B cell (primary cell): ENCODE measurements at regions not wholly inside any gene's neighbourhood (a gene's known extent, or its start where the extent isn't known, plus 50 kb on each side); places are given as distances from the start of the nearest gene placed in this dataset.

ENCODE experiments used
- ATAC-seq: fragments of 200-7000 bp; cut with Tn5 transposase; one replicate; pipeline ENCODE4 v1.10.0; 2021; ENCODE audit warnings: low read depth, mild to moderate bottlenecking, moderate number of reproducible peaks, moderate library complexity
- CTCF ChIA-PET: fragments of 350-600 bp; sonication (Branson Sonifier 250); formaldehyde crosslinking; loops from one replicate; lab custom pipeline; 2021; ENCODE audit warnings: antibody characterized with exemption, inconsistent platforms; lab: Charles Lee
- POLR2A ChIA-PET: fragments of 350-600 bp; sonication (Branson Sonifier 250); formaldehyde crosslinking; loops from one replicate; lab custom pipeline; 2021; ENCODE audit warnings: antibody characterized with exemption; lab: Charles Lee
- DNase-seq: peaks from one replicate; pipeline ENCODE4 v3.0.0; 2013
- H2AFZ ChIP-seq: 2 replicates; pipeline ENCODE4 v1.6.1; 2012; ENCODE audit warnings: mild to moderate bottlenecking, low read depth, low read length; ENCODE audit not compliant: insufficient read depth, poor library complexity, severe bottlenecking
- H3K27ac ChIP-seq, 2 donors: 1 replicate in 1 of 2; 2 replicates in 1 of 2; pipeline ENCODE4 v1.5.1; 2012 to 2013; ENCODE audit warnings: low read length in 2 of 2, mild to moderate bottlenecking in 2 of 2, moderate library complexity in 1 of 2
- H3K27me3 ChIP-seq, 4 experiments: fragments of 200-600 bp in 1 of 4; sonication (generic) in 1 of 4; replicated peaks in 1 of 4; 1 replicate in 2 of 4; 2 replicates in 2 of 4; pipeline versions ENCODE4 v1.6.1 to v1.7.0; 2013 to 2016; ENCODE audit warnings: low read length in 3 of 4, mild to moderate bottlenecking in 2 of 4, mixed read lengths in 1 of 4, moderate library complexity in 1 of 4; ENCODE audit not compliant: insufficient read depth in 4 of 4, control insufficient read depth in 3 of 4; ENCODE audit errors: control extremely low read depth in 1 of 4
- H3K36me3 ChIP-seq, 2 experiments: replicated peaks in 1 of 2; 1 replicate in 1 of 2; 2 replicates in 1 of 2; pipeline versions ENCODE4 v1.6.1 to v1.7.1; 2013; ENCODE audit warnings: low read length in 1 of 2; ENCODE audit not compliant: insufficient read depth in 2 of 2, control insufficient read depth in 1 of 2; ENCODE audit errors: control extremely low read depth in 1 of 2, extremely low read depth in 1 of 2
- H3K4me1 ChIP-seq, 2 donors: fragments of 200-600 bp in 1 of 2; sonication (generic) in 1 of 2; 1 replicate in 1 of 2; 2 replicates in 1 of 2; pipeline versions ENCODE4 v1.5.1 to v1.6.1; 2013 to 2017; ENCODE audit warnings: low read length in 2 of 2; ENCODE audit not compliant: control insufficient read depth in 2 of 2, insufficient read depth in 2 of 2
- H3K4me2 ChIP-seq: replicated peaks from 2 replicates; pipeline ENCODE3; 2012; ENCODE audit warnings: mild to moderate bottlenecking, low read depth, low read length; ENCODE audit not compliant: poor library complexity, severe bottlenecking
- H3K4me3 ChIP-seq, 5 experiments: fragments of 200-600 bp in 1 of 5; sonication (generic) in 1 of 5; 1 replicate in 3 of 5; 2 replicates in 2 of 5; pipeline versions ENCODE4 v1.5.1 to v1.7.0; 2011 to 2016; ENCODE audit warnings: low read length in 4 of 5, mild to moderate bottlenecking in 4 of 5, low read depth in 2 of 5, control low read depth in 1 of 5, moderate library complexity in 1 of 5; ENCODE audit not compliant: insufficient read depth in 1 of 5; ENCODE audit errors: control extremely low read depth in 1 of 5, extremely low read depth in 1 of 5
- H3K79me2 ChIP-seq: fragments of 200-600 bp; sonication (generic); one replicate; pipeline ENCODE4 v1.6.0; 2016; ENCODE audit warnings: low read length; ENCODE audit not compliant: control insufficient read depth, insufficient read depth
- H3K9ac ChIP-seq: fragments of 200-600 bp; sonication (generic); 2 replicates; pipeline ENCODE4 v1.6.1; 2017; ENCODE audit warnings: mild to moderate bottlenecking, low read length, moderate library complexity
- H3K9me3 ChIP-seq, 3 donors: one replicate each; pipeline versions ENCODE4 v1.6.1 to v1.7.1; 2013; ENCODE audit warnings: low read length in 2 of 3; ENCODE audit not compliant: control insufficient read depth in 2 of 3, insufficient read depth in 1 of 3; ENCODE audit errors: control extremely low read depth in 1 of 3
- H4K20me1 ChIP-seq: 2 replicates; pipeline ENCODE4 v1.6.0; 2012; ENCODE audit warnings: mild to moderate bottlenecking, low read length; ENCODE audit not compliant: insufficient read depth, control insufficient read depth, poor library complexity, severe bottlenecking
- H3K27ac Mint-ChIP-seq: one replicate; pipeline ENCODE4 v1.8.0; 2021; ENCODE audit warnings: mixed read lengths
- H3K27me3 Mint-ChIP-seq: one replicate; pipeline ENCODE4 v1.8.0; 2021; ENCODE audit warnings: mixed read lengths
- H3K4me1 Mint-ChIP-seq: one replicate; pipeline ENCODE4 v1.8.0; 2021; ENCODE audit warnings: mixed read lengths
- H3K4me3 Mint-ChIP-seq: one replicate; pipeline ENCODE4 v1.8.0; 2021; ENCODE audit warnings: mixed read lengths
- H3K9me3 Mint-ChIP-seq: one replicate; pipeline ENCODE4 v1.8.0; 2022; ENCODE audit warnings: mixed read lengths; ENCODE audit not compliant: insufficient read depth
- EZH2 ChIP-seq: IDR thresholded peaks from 2 replicates; pipeline ENCODE4 v1.6.1; 2012; ENCODE audit warnings: borderline replicate concordance, low read depth, mild to moderate bottlenecking, moderate library complexity, low read length; ENCODE audit not compliant: insufficient read depth, poor library complexity, severe bottlenecking
- WGBS: methylation state at CpG from one replicate; pipeline ENCODE4 v1.1.5; 2013; ENCODE audit warnings: missing lambda C conversion rate; ENCODE audit not compliant: insufficient coverage; 5-methylcytosine and 5-hydroxymethylcytosine counted together
- intact Hi-C: fragments of 100-400 bp; cut with micrococcal nuclease; formaldehyde crosslinking; loops from one replicate; pipeline ENCODE4 v1.10.0; 2022
- TF ChIP-seq, protein P1 (sequence below): fragments of 200-600 bp; IDR thresholded peaks from one replicate; pipeline ENCODE4 v1.8.0; 2022; ENCODE audit warnings: antibody characterized with exemption, mild to moderate bottlenecking

GRCh38 chr2:234372506-234372905 is 124.4 kb downstream of the ARL4C start:
- no peaks in the 10 kb centered on the region for H3K36me3 ChIP-seq
- H3K4me3 ChIP-seq, result no peak overlapping the region
- Mint-ChIP-seq H3K27ac (no peak overlapping the region), H3K27me3 (peaks cover 19% of the 10 kb centered on the region), H3K9me3 (no peaks in the 10 kb centered on the region), H3K4me1 (peaks cover 13% of the 10 kb centered on the region), H3K4me3 (no peak overlapping the region)
- DNase-seq (no peak), ATAC-seq (no peak)
- no peak overlapping the region for H3K9ac ChIP-seq
- peaks cover 0 to 4% of the 10 kb centered on the region in 2 donors for H3K4me1 ChIP-seq
- H4K20me1 ChIP-seq, result no peaks in the 10 kb centered on the region
- intact Hi-C loops, result no loop called here
- no peaks in the 10 kb centered on the region for H3K79me2 ChIP-seq
- H3K27me3 ChIP-seq, result peaks cover 0 to 6% (median under 1%) of the 10 kb centered on the region in 4 experiments
- no peak overlapping the region for H2AFZ ChIP-seq
- no peak overlapping the region for H3K27ac ChIP-seq
- no peak overlapping the region for H3K4me2 ChIP-seq
- no peaks in the 10 kb centered on the region for H3K9me3 ChIP-seq
- no peak for TF ChIP-seq EZH2
- TF ChIP-seq, protein P1, sequence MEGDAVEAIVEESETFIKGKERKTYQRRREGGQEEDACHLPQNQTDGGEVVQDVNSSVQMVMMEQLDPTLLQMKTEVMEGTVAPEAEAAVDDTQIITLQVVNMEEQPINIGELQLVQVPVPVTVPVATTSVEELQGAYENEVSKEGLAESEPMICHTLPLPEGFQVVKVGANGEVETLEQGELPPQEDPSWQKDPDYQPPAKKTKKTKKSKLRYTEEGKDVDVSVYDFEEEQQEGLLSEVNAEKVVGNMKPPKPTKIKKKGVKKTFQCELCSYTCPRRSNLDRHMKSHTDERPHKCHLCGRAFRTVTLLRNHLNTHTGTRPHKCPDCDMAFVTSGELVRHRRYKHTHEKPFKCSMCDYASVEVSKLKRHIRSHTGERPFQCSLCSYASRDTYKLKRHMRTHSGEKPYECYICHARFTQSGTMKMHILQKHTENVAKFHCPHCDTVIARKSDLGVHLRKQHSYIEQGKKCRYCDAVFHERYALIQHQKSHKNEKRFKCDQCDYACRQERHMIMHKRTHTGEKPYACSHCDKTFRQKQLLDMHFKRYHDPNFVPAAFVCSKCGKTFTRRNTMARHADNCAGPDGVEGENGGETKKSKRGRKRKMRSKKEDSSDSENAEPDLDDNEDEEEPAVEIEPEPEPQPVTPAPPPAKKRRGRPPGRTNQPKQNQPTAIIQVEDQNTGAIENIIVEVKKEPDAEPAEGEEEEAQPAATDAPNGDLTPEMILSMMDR, result no peak
- WGBS, result 91% methylated on average over 1 of the region's 2 CpGs
- POLR2A ChIA-PET, result no interaction called here
- CTCF ChIA-PET, result interaction anchor here (1.4 kb wide), 1 partner anchor 237 kb away, joined by 3 read pairs; no protein-coding TSS in a partner anchor

- WGBS, result no CpG with 5 or more reads among the region's 1 CpG
- no peak overlapping the region for H3K4me3 Mint-ChIP-seq
- ChIA-PET CTCF (interaction anchor here (1.3 kb wide), 1 partner anchor 234 kb away, joined by 5 read pairs; no protein-coding TSS in a partner anchor), POLR2A (no interaction called here)
- no peaks in the 10 kb centered on the region for H3K79me2 ChIP-seq
- H3K4me1 ChIP-seq, result peaks cover under 1 to 5% of the 10 kb centered on the region in 2 donors
- H3K27me3 Mint-ChIP-seq, result peaks cover 18% of the 10 kb centered on the region
- H3K4me1 Mint-ChIP-seq, result peaks cover 13% of the 10 kb centered on the region
- no peak overlapping the region for H3K4me3 ChIP-seq
- DNase-seq (no peak), ATAC-seq (no peak)
- no peak overlapping the region for H3K4me2 ChIP-seq
- no peak overlapping the region for H3K9ac ChIP-seq
- peaks cover 0 to 12% (median 2%) of the 10 kb centered on the region in 4 experiments for H3K27me3 ChIP-seq
- no peak overlapping the region for H3K27ac ChIP-seq
- intact Hi-C loops, result loop anchor here (10.0 kb wide), 1 partner anchor 46 kb away; no protein-coding TSS in a partner anchor
- H3K9me3 Mint-ChIP-seq, result no peaks in the 10 kb centered on the region
- no peaks in the 10 kb centered on the region for H3K36me3 ChIP-seq
- TF ChIP-seq, protein P1, result no peak
- no peak for TF ChIP-seq EZH2
- H2AFZ ChIP-seq, result no peak overlapping the region
- H3K9me3 ChIP-seq, result no peaks in the 10 kb centered on the region
- no peaks in the 10 kb centered on the region for H4K20me1 ChIP-seq
- no peak overlapping the region for H3K27ac Mint-ChIP-seq
Observed at GRCh38 chr2:234368861-234369261, 128.0 kb downstream of the ARL4C start.
